ENCODE measurements at regions not wholly inside any gene's neighbourhood (a gene's known extent, or its start where the extent isn't known, plus 50 kb on each side); places are given as distances from the start of the nearest gene placed in this dataset.
"Not testable (repeated sequence)": the region's sequence is repeated elsewhere in the genome, so short reads cannot be mapped to it uniquely, and the experiment has no call there.

DNA sequence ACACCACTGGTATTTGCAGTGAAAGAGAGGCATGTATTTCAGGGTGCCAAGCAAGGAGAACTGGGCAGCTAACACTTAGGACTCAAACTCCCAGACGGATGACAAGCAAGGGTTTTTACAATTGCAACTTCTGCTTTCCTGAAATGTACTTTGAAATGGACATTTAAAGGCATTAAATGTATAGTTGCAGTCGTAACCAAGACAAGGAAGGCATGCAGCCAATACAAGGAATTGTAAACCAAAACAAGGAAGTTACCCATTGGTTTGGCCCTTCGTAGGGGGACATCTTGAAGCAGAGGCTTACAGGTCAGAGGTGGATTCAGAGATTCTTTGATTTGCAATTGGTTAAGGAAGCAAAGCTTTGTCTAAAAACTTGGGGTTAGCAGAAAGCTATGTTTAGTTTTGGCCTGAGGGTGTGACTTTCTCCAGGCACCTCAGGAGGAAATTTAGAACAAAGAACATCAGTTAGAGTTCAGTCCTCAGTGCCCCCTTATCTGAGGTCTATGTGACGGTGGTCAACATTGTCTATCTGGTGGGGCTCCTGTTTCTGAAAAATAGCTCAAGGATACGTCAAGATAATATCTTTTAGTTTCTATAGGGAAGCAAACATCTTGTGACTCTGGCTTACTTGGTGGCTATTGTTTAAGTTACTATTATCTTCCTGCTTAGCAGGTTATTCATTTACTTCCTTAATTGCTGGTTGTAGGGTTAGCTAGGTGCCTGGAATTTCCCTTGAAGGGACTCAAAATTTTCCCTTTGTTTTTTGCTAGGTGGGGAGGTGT lies 266.0 kb downstream of the CD83 start:
- H3K27me3 Mint-ChIP-seq (ENCODE audit: low read depth) = peaks cover 71% of the 10 kb centered on the region
- no peaks in the 10 kb centered on the region for H3K36me3 Mint-ChIP-seq
- H3K27ac Mint-ChIP-seq = no peak overlapping the region
- DNase-seq (ENCODE audit: low spot score in 2 of 2, unreplicated experiment in 2 of 2) = no peak
- TF ChIP-seq CTCF (IDR thresholded peaks at IDR 0.05; ENCODE audit: unreplicated experiment) = no peak
- H3K4me1 Mint-ChIP-seq = peaks cover 9% of the 10 kb centered on the region
- peaks cover 3% of the 10 kb centered on the region for H3K9me3 Mint-ChIP-seq
- no peak overlapping the region for H3K4me3 Mint-ChIP-seq

DNA sequence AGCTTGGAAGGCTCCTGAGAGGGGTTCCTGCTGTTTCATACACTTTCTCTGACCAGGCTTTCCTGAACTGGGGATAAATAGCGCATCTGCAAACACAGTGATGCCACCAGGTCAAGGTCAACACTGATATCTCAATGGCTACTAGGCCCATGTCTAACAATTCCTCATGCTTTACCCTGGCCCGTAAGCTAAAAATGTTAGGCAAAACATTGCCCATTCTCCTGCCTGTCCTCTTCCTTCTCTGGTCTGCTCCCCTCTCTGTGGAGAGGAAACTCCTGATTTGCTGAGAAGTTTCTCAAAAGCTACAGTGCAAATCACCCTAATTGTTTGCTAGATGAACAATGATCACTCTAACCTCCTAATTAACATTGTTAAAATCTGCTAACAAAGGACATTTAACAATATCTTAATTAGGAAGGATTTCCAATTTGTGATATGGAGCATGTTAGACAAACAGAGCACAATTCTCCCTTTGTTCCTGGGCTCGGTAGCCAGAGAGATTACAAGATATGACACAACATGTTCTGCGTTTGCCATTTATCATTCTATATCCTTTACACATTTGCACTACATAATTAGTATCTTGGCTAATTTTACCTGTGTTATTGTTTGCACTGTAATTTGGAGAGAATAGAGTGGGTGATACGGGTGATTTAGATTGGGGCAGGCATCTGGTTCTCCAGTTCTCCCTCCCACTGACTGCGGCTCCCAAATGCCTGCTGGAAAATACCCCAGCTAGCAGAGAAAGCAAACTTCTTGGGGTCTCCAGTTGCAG lies 266.8 kb downstream of the CD83 start:
- peaks cover 9% of the 10 kb centered on the region for H3K4me1 Mint-ChIP-seq
- DNase-seq (ENCODE audit: low spot score in 2 of 2, unreplicated experiment in 2 of 2) = no peak

DNA sequence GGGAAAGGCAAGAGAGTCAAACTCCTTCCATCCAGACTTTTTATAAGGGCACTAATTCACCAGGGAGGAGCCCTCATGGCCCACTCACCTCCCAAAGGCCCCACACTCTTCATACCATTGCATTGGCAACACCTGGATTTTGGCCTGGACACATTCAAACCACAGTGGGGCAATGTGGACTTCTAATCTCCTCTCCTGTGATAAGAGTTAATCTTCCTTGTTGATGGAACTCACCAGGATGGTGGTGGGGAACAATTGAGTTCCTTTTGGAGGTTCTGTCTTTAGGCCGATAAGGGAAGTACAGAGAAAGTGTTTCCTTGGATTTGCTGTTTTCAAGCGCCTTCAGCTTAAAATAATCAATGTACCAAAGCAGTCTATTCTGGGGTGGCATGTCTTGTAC lies 268.7 kb downstream of the CD83 start:
- Mint-ChIP-seq H3K4me3 (no peak overlapping the region), H3K27ac (no peak overlapping the region), H3K4me1 (peaks cover 21% of the 10 kb centered on the region), H3K36me3 (no peaks in the 10 kb centered on the region), H3K9me3 (no peaks in the 10 kb centered on the region), H3K27me3 (ENCODE audit: low read depth) (peaks cover 50% of the 10 kb centered on the region)
- DNase-seq (ENCODE audit: low spot score in 2 of 2, unreplicated experiment in 2 of 2) = no peak
- no peak for TF ChIP-seq CTCF (IDR thresholded peaks at IDR 0.05; ENCODE audit: unreplicated experiment)

More for the DNA sequence above, 266.8 kb downstream of the CD83 start:
- H3K9me3 Mint-ChIP-seq = no peaks in the 10 kb centered on the region
- TF ChIP-seq CTCF (IDR thresholded peaks at IDR 0.05; ENCODE audit: unreplicated experiment) = no peak
- no peak overlapping the region for H3K4me3 Mint-ChIP-seq
- peaks cover 69% of the 10 kb centered on the region for H3K27me3 Mint-ChIP-seq (ENCODE audit: low read depth)
- H3K36me3 Mint-ChIP-seq = no peaks in the 10 kb centered on the region
- no peak overlapping the region for H3K27ac Mint-ChIP-seq

GRCh38 chr6:14386668-14387067 lies 269.1 kb downstream of the CD83 start:
- H3K36me3 Mint-ChIP-seq = no peaks in the 10 kb centered on the region
- H3K27me3 Mint-ChIP-seq (ENCODE audit: low read depth) = peaks cover 46% of the 10 kb centered on the region
- no peak overlapping the region for H3K27ac Mint-ChIP-seq
- TF ChIP-seq CTCF (IDR thresholded peaks at IDR 0.05; ENCODE audit: unreplicated experiment) = no peak
- H3K4me3 Mint-ChIP-seq = no peak overlapping the region
- no peaks in the 10 kb centered on the region for H3K9me3 Mint-ChIP-seq
- H3K4me1 Mint-ChIP-seq = peaks cover 22% of the 10 kb centered on the region
- no peak for DNase-seq (ENCODE audit: low spot score in 2 of 2, unreplicated experiment in 2 of 2)

GRCh38 chr6:14388371-14388770 lies 270.8 kb downstream of the CD83 start:
- TF ChIP-seq CTCF (IDR thresholded peaks at IDR 0.05; ENCODE audit: unreplicated experiment) = no peak
- Mint-ChIP-seq H3K9me3 (no peaks in the 10 kb centered on the region), H3K4me1 (peaks cover 22% of the 10 kb centered on the region), H3K27ac (no peak overlapping the region), H3K27me3 (ENCODE audit: low read depth) (peaks cover 33% of the 10 kb centered on the region), H3K36me3 (no peaks in the 10 kb centered on the region), H3K4me3 (no peak overlapping the region)
- no peak for DNase-seq (ENCODE audit: low spot score in 2 of 2, unreplicated experiment in 2 of 2)

DNA sequence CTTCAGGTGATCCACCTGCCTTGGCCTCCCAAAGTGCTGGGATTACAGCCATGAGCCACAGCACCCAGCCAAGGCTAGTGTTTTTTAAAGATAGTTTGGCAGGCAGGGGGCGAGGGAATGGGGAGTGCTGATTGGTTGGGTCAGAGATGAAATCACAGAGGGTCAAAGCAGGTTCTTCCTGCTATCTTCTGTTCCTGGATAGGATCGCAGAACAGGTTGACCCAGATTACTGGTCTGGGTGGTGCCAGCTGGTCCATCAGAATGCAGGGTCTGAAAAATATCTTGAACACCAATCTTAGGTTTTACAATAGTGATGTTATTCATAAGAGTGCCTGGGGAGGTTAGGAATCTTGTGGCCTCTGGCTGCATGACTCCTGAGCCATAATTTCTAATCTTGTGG lies 272.2 kb downstream of the CD83 start:
- H3K27me3 Mint-ChIP-seq (ENCODE audit: low read depth) = peaks cover 33% of the 10 kb centered on the region
- peaks cover 18% of the 10 kb centered on the region for H3K4me1 Mint-ChIP-seq
- H3K36me3 Mint-ChIP-seq; H3K27ac Mint-ChIP-seq; H3K9me3 Mint-ChIP-seq; H3K4me3 Mint-ChIP-seq; DNase-seq (ENCODE audit: low spot score in 2 of 2, unreplicated experiment in 2 of 2): not testable (repeated sequence)
